GM18867 (cell line): ENCODE measurements at regions not wholly inside any gene's neighbourhood (a gene's known extent, or its start where the extent isn't known, plus 50 kb on each side); places are given as distances from the start of the nearest gene placed in this dataset.
"Not testable (repeated sequence)": the region's sequence is repeated elsewhere in the genome, so short reads cannot be mapped to it uniquely, and the experiment has no call there.

Experiments used
- ATAC-seq: cut with Tn5 transposase; IDR thresholded peaks from one replicate; pipeline ENCODE4 v1.9.1; 2021; ENCODE audit warnings: mild to moderate bottlenecking, moderate library complexity; ENCODE audit not compliant: unreplicated experiment

DNA sequence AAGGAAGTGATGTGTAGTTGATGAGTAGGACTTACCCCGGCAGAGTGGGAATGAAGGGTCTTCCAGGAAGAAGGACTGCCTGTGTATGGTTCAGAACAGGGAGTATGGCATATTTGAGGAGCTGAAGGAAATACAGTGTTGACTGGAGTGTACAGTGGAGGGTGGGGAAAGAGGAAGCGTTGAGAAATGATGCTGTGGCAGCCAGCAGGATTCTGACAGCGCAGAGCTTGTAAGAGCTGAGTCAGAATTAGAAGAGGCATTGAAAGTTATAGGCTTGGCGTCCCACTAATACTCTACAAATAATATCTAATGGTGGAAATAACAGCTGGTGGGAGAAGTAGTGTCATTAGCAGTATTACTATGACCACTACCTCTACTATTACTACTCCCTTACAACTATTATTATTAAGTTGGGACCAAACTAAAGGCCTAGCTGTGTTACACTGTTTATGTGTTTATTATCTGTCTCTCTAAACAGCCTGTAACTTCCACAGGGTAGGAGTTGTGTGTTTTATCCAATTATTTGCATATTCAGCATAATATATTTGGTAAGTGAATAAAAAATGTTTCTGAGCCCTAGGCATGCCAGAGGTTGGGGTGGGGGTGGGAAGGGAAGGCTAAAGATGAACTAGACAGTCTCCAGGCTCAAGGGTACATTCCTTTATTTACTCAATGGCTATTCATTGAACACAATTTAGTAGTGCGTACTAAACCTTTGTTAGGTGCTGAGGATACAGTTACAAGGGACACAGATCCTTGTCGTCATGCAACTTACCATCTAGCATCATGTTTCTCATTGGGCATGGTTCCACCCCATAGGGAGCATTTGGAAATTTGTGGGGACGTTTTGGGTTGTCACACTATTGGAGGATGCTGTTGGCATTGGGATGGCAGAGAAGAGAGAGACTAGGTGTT is 428.8 kb upstream of the ONECUT1 start:
- ATAC-seq = no peak

DNA sequence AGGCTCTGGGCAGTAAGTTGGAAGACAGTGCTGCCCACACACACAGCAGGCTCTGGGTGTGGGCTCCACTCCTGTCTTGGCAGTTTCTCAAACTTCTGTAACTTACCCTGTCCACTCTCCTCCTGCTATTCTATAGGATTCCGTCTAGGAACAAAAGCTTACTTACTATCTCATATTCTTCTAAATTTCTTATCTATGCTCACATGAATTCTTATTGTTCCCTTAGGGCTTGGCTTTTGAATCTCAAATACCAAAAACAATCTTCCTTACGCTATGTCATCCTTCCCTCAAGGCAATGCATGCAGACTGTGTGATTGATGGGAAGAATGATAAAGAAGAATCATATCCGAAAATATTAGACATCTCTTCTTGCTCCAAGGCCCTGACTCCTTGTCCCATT is 425.9 kb upstream of the ONECUT1 start:
- no peak for ATAC-seq

- ATAC-seq = no peak
Observed at GRCh38 chr15:53213336-53213735, 423.2 kb upstream of the ONECUT1 start.

GRCh38 chr15:53212785-53213184 is 422.6 kb upstream of the ONECUT1 start:
- no peak for ATAC-seq

DNA sequence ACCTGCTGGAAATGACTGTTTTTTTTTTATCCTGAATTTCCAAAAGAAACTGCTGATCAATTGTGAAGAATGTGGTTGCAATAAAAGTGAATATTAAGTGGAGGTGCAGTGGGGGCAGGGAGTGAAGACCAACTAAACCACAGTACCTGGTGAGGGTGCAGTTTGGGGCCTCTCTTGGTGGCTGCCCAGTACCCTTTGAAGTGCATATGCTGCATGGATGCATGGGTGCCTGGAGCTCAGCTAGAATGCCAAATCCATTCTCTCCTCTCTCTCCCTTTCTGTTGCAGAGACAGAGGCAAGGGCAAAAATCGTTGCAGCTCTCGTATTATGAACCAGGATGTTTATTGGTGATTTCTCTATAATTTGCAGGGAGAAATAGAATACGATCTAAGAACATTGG is 420.5 kb upstream of the ONECUT1 start:
- no peak for ATAC-seq

DNA sequence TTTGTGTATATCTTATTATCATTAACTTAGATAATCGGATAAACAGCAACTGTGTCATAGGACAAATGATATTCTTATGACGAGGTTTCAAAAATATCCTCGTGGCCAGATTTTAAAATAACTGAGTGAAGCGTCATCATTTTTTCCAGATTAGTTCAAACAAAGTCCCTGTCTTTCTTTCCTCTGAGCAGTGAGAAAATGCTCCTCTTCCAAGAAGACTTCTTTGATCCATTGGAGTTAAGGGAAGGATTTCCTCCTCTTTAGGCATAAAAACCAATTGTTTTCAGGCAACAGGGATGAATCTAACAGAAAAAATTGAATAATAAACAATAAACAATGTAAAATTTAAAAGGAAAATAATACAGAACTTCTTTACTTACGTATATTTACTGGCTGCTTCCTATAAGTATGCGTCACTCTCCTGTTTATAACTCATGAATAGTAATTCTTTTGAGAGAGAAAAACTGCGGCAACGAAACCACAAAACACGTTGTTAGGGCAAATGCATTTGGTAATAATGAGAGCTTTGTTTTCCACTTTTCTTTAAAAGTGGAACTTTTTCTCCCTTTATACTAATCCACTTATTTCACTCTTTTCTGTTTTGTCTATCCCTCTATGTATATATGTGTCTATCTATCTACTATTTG is 419.4 kb upstream of the ONECUT1 start:
- ATAC-seq = no peak

- no peak for ATAC-seq
Observed at GRCh38 chr15:53208751-53209150, 418.6 kb upstream of the ONECUT1 start.

DNA sequence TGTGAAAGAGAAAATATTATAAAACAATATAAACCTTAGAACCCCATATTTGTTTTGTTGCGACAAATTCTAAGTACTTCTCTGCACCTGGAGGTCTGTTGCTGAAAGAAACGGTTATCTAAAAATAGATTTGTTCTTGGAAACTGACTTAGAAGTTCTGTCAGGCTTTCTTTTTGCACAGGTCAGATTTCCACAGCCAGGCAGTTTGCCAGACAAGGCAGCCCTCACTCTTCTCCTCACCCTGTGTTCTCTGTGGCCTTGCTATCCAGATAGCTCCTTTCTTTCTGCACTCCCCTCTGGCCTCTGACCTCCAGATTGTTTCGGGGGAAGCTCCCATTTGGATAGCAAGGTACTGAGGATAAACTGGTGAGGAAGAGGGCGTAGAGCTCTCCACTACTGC is 413.3 kb upstream of the ONECUT1 start:
- ATAC-seq = no peak

DNA sequence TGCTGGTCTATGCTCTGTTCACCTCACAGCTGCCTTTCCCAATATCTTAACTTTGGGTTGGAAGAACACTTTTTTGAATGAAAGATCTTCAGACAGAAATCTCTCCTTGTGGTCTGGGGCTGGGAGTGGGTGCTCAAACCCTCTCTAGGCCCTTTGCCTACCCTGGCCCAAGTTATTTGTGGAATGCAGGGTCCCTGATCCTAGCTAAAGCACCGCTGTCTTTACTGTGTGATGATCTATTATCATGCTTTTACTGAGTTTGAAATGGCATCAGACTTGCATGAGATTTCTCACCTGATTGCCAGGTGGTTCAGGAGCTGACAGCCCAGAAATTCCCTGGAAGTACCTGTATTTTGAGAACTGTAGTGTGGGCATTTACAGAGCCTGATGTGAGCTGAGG is 412.7 kb upstream of the ONECUT1 start:
- no peak for ATAC-seq

- ATAC-seq = peak; percentile 87
Observed at GRCh38 chr15:53197426-53197839, 407.3 kb upstream of the ONECUT1 start.

- ATAC-seq = no peak
Observed at GRCh38 chr15:53196788-53197187, 406.7 kb upstream of the ONECUT1 start.

DNA sequence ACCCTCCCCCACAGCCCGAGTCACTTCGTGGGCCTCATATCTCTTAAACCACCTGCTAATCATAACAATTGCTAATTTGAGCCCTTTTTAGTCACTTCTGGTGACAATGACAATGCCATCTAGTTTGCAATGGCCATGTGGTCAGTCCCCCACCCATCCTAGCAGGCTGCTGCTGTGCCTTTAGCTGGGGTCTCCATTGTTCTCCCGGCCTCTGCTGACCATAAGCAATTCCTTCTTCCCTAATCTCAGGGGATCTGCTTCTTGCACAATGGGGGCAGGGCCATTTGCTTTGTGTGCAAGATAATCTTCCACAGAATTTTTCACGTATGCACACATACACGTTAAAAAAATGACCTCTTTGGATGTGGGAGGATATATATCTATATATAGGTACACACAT is 406.1 kb upstream of the ONECUT1 start:
- ATAC-seq = no peak

DNA sequence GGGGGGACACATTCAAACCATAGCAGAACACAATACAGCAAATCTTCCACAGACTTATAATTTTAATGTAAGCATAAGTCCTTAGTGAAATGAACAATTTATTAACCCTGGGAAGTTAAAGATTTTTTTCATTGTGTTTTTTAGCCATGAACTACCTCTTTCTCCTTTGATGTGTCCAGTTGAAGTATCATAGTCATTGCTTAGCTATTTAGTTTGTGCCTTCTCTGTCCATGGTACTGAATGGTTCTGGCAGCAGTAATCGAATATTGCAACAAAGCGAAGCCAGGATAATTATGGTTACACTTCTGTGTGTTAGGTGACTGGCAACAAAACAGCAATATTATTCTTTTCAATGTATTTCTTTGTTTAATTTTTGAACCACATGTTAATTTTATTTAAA is 403.0 kb upstream of the ONECUT1 start:
- ATAC-seq = no peak

DNA sequence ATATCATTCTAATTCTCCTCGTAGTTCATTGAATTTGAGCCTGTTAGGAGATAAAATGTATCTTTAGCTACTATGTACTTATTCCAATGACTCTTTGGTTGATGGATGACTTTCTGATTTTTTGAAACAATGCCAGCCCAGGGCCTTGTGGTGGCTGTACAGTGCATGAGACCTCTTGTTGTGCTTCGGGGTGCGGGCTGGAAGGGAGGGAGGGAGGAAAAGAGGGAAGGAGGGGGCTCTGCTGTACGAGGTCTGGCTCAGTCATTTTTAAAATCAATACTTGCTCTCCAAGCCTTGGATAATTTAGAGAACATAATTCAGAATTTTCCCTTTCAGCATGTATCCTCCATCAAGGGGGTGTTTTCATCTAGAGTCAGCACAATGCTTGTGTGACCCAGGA is 399.7 kb upstream of the ONECUT1 start:
- no peak for ATAC-seq

DNA sequence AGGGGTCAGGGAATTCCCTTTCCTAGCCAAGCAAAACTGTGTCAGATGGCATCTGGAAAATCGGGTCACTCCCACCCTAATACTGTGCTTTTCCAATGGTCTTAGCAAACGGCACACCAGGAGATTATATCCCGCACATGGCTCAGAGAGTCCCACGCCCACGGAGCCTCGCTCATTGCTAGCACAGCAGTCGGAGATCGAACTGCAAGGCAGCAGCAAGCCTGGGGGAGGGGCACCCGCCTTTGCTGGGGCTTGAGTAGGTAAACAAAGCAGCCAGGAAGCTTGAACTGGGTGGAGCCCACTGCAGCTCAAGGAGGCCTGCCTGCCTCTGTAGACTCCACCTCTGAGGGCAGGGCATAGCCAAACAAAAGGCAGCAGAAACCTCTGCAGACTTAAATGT is 393.3 kb upstream of the ONECUT1 start:
- not testable (repeated sequence) for ATAC-seq

DNA sequence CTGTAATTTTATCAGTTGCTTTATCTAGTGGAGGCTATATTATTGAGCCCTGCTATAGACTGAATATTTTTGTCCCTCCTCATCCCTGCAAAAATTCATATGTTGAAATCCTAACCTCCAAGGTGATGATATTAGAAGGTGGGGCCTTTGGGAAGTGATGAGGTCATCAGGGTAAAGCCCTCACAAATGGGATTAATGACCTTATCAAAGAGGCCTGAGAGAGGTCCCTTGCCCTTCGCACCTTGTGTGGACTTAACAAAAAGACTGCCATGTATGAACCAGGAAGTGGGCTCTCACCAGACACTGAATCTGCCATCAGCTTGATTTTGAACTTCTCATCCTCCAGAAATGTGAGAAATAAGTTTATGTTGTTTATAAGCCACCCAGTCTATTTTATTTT is 381.4 kb upstream of the ONECUT1 start:
- ATAC-seq = no peak

DNA sequence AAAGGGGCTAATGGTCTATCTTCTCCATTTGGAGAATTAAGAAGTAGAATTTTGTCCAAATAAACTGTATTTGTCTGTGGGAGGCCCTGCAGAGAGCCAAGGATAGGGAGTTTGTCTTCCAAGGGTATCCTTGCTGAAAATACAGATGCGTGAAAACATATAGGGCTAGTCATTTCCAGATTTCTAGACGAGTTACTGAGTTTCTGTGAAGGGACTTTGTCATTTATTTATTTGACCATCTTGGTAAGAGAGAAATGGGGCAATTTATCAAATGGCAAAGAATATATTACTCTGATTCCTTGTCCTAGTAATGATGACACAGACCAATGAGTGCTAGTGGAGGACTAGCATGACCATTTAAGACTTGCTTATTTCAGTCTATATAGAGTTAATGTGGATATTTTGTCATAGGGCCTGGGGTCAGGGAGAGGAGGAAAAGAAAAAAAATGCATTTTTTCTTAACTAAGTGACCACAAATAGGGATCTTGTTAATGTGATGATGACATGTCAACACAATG is 376.6 kb upstream of the ONECUT1 start:
- ATAC-seq = no peak

DNA sequence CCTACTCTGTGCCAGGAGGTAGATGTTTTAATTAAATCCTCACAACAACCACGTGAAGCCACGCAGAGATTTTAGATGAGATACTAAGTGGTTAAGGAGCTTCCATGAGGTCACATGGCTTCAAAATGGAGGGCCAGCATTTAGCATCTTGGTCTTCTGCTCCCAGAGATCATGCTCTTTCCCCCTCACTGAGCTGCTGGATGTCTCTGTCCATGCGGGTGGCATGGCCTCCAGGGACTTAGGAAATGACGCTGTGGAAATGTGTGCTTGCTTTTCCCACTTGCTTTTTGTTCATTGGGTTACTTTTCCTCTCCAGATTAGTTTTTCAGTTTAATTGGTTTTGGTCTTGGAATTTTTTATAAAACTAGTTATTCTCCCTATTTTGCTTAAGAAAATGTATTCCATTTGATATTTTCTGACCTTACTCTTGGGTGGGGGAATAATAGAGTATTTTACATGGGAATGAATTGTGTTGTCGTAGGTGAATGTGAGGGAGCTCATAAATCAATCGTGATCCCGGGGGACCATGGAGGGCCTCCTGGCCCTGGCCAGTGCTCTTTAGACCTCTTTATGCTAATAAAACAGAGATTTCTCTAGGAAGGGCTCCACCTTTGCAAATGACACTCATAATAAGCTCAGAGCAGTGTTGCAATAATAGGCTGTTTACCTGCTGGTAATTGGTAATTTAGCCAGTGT is 376.0 kb upstream of the ONECUT1 start:
- no peak for ATAC-seq

- ATAC-seq = no peak
Observed at GRCh38 chr15:53160092-53160704, 370.1 kb upstream of the ONECUT1 start.

DNA sequence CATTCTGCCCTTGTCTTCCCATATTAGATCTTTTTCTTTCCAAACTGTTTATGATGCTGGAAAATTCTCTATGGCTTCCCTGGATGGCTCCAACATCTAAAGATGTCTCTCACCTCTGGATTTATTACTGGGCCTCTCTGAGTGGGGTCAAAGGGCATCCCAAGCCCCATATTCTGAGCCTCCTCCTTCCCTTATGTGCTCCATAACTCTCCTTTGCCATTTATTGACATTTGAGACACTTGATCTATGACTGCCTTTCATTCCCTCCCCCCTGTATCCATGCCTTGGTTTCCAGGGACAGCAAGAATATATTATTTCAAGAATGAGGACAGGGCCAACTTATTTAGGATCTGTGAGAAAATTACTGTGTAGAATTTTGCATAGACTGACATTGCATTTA is 369.3 kb upstream of the ONECUT1 start:
- ATAC-seq = no peak

DNA sequence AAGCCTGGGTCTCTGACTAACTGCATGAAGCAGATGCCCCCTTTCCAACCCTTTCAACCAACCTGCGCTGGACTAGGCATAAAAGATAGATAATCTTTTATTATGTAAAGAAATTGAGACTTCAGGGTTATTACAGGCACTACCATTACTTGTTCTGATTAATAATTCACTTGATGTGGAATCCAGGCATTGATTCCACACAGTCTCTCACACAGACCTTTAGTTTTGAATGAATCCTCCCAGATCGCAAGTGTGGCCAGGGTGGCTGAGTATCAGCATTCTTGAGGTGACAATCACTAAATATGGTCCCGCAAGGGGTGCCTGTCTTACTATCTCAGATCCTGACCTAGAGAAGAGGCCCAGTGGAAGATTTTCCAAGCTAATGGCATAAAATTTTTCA is 368.9 kb upstream of the ONECUT1 start:
- ATAC-seq = no peak
